ENCODE measurements at regions not wholly inside any gene's neighbourhood (a gene's known extent, or its start where the extent isn't known, plus 50 kb on each side); places are given as distances from the start of the nearest gene placed in this dataset.

GRCh38 chr9:81047280-81047679 lies 642.1 kb downstream of the TLE1 start:
- ChIA-PET POLR2A (no interaction called here), CTCF (no interaction called here)
- no peak for DNase-seq (ENCODE audit: low read depth, low spot score)
- ATAC-seq, result no peak
- Histone ChIP-seq H3K4me1 (ENCODE audit: control insufficient read depth, insufficient read depth, low read length) (no peaks in the 10 kb centered on the region), H3K27ac (ENCODE audit: low read length) (no peak overlapping the region), H3K27me3 (ENCODE audit: control insufficient read depth, insufficient read depth, low read length) (no peaks in the 10 kb centered on the region), H3K4me3 (ENCODE audit: low read depth in 2 of 2, low read length in 2 of 2) (no peak overlapping the region), H3K36me3 (ENCODE audit: control insufficient read depth, insufficient read depth, low read length) (no peaks in the 10 kb centered on the region), H3K9me3 (ENCODE audit: control insufficient read depth, insufficient read depth, low read depth, low read length) (no peaks in the 10 kb centered on the region)
- intact Hi-C loops (cut with micrococcal nuclease; ENCODE audit: unreplicated experiment), result no loop called here
- in situ Hi-C loops (cut with HindIII; ENCODE audit: low pct_unique_long_range_greater_than_20kb, low sequenced_read_pairs), result no loop called here
- no TSS peak for BruUV-seq (replicated peaks)
- TF ChIP-seq SIN3A (IDR thresholded peaks at IDR 0.05; ENCODE audit: borderline replicate concordance, insufficient read depth, low read depth, low read length), result no peak
- TF ChIP-seq, protein P1, sequence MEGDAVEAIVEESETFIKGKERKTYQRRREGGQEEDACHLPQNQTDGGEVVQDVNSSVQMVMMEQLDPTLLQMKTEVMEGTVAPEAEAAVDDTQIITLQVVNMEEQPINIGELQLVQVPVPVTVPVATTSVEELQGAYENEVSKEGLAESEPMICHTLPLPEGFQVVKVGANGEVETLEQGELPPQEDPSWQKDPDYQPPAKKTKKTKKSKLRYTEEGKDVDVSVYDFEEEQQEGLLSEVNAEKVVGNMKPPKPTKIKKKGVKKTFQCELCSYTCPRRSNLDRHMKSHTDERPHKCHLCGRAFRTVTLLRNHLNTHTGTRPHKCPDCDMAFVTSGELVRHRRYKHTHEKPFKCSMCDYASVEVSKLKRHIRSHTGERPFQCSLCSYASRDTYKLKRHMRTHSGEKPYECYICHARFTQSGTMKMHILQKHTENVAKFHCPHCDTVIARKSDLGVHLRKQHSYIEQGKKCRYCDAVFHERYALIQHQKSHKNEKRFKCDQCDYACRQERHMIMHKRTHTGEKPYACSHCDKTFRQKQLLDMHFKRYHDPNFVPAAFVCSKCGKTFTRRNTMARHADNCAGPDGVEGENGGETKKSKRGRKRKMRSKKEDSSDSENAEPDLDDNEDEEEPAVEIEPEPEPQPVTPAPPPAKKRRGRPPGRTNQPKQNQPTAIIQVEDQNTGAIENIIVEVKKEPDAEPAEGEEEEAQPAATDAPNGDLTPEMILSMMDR (IDR thresholded peaks at IDR 0.05), result no peak
- TF ChIP-seq, protein P2, sequence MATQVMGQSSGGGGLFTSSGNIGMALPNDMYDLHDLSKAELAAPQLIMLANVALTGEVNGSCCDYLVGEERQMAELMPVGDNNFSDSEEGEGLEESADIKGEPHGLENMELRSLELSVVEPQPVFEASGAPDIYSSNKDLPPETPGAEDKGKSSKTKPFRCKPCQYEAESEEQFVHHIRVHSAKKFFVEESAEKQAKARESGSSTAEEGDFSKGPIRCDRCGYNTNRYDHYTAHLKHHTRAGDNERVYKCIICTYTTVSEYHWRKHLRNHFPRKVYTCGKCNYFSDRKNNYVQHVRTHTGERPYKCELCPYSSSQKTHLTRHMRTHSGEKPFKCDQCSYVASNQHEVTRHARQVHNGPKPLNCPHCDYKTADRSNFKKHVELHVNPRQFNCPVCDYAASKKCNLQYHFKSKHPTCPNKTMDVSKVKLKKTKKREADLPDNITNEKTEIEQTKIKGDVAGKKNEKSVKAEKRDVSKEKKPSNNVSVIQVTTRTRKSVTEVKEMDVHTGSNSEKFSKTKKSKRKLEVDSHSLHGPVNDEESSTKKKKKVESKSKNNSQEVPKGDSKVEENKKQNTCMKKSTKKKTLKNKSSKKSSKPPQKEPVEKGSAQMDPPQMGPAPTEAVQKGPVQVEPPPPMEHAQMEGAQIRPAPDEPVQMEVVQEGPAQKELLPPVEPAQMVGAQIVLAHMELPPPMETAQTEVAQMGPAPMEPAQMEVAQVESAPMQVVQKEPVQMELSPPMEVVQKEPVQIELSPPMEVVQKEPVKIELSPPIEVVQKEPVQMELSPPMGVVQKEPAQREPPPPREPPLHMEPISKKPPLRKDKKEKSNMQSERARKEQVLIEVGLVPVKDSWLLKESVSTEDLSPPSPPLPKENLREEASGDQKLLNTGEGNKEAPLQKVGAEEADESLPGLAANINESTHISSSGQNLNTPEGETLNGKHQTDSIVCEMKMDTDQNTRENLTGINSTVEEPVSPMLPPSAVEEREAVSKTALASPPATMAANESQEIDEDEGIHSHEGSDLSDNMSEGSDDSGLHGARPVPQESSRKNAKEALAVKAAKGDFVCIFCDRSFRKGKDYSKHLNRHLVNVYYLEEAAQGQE (IDR thresholded peaks at IDR 0.05; ENCODE audit: insufficient read depth in 1 of 2, low read depth in 2 of 2, low read length in 1 of 2), result no peak

DNA sequence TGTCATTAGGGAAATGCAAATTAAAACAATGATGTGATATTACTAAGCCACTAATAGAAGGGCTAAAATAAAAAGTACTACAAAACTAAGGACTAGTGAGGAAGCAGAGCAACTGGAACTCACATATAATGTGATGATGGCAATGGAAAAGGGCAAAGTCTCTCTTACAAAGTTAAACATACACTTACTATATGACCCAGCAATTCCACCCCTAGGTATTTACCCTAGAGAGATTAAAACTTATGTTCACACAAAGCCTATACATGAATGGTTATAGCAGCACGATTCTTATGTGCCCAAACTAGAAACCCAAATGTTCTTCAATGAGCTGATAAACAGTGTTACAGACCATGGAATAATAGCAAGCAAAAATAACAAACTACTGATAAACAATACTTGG lies 643.7 kb downstream of the TLE1 start:
- no peaks in the 10 kb centered on the region for H3K27me3 ChIP-seq (ENCODE audit: control insufficient read depth, insufficient read depth, low read length)
- TF ChIP-seq, protein P1 (IDR thresholded peaks at IDR 0.05), result no peak
- TF ChIP-seq TCF7L2 (IDR thresholded peaks at IDR 0.05; ENCODE audit: low read depth, low read length) (no peak), POLR2AphosphoS5 (IDR thresholded peaks at IDR 0.05; ENCODE audit: low read depth, low read length) (no peak), SIN3A (IDR thresholded peaks at IDR 0.05; ENCODE audit: borderline replicate concordance, insufficient read depth, low read depth, low read length) (no peak)
- TF ChIP-seq, protein P2 (IDR thresholded peaks at IDR 0.05; ENCODE audit: insufficient read depth in 1 of 2, low read depth in 2 of 2, low read length in 1 of 2), result no peak
- ATAC-seq (no peak), DNase-seq (ENCODE audit: low read depth, low spot score) (no peak)
- in situ Hi-C loops (cut with HindIII; ENCODE audit: low pct_unique_long_range_greater_than_20kb, low sequenced_read_pairs) (no loop called here), intact Hi-C loops (cut with micrococcal nuclease; ENCODE audit: unreplicated experiment) (no loop called here)
- H3K36me3 ChIP-seq (ENCODE audit: control insufficient read depth, insufficient read depth, low read length), result no peaks in the 10 kb centered on the region
- H3K4me1 ChIP-seq (ENCODE audit: control insufficient read depth, insufficient read depth, low read length), result no peaks in the 10 kb centered on the region
- ChIA-PET POLR2A (no interaction called here), CTCF (no interaction called here)
- no peaks in the 10 kb centered on the region for H3K9me3 ChIP-seq (ENCODE audit: control insufficient read depth, insufficient read depth, low read depth, low read length)
- no peak overlapping the region for H3K27ac ChIP-seq (ENCODE audit: low read length)
- H3K4me3 ChIP-seq (ENCODE audit: low read depth in 2 of 2, low read length in 2 of 2), result no peak overlapping the region
- no TSS peak for BruUV-seq (replicated peaks)

Data from Panc1 (cell line).